HG03196 (cell line): ENCODE measurements at regions not wholly inside any gene's neighbourhood (a gene's known extent, or its start where the extent isn't known, plus 50 kb on each side); places are given as distances from the start of the nearest gene placed in this dataset.
"Not testable (repeated sequence)": the region's sequence is repeated elsewhere in the genome, so short reads cannot be mapped to it uniquely, and the experiment has no call there.

ENCODE experiments used
- ATAC-seq: cut with Tn5 transposase; IDR thresholded peaks from one replicate; pipeline ENCODE4 v1.9.1; 2021; ENCODE audit not compliant: unreplicated experiment

GRCh38 chr2:82226441-82226840 lies 1921.9 kb upstream of the LRRTM1 start:
- no peak for ATAC-seq

- ATAC-seq = no peak
Measured at GRCh38 chr2:82224301-82224940, 1919.9 kb upstream of the LRRTM1 start.

DNA sequence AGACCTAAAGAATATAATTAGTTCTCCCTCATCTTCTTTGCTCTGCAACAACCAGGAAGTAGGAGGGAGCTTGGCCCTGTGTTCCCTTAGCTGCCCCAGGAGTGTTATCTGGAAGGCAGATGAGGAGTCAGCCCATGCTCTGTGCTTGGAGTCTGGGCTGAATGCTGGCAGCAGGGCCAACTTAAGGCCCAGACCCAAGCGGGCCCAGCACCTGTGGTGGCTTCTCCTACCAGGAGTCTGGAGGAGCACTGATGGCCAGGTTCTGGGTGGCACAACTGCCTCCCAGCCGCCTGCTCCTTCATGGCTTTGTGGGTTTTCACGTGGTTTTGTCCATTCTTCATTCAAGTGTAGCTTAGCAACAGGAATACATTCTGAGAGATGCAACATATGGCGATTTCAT lies 1910.7 kb upstream of the LRRTM1 start:
- no peak for ATAC-seq

- no peak for ATAC-seq
Measured at GRCh38 chr2:82199493-82199852, 1894.9 kb upstream of the LRRTM1 start.

DNA sequence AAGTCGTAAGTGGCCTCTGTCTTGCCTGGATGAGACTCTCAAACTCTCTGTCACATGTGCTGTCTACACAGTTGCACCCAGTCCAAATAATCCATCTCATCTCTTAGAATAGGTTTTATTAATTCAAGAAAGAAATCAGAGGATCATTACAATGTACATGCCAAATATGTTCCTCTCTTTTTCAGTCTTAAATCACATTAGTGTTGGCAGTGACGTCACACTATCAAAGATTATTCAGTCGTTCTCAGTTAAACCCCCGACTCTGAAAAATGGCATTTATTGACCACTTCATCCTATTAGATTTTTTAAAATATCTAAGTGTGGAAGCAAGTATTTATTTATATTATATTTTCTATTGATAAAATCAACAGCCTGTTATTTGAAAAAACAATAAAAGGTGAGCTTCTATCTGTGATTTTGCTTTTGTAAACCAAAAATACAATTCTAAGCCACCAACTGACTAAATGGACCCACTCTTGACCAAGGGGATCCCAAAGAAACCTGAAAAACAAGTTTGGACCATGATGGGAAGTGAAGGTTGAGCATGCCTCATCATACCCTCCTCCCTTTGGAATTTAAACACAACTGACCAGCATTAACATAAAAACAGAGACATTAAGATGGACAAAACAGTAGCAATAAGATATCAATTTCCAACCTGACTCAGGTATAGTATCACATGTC lies 1894.4 kb upstream of the LRRTM1 start:
- no peak for ATAC-seq

DNA sequence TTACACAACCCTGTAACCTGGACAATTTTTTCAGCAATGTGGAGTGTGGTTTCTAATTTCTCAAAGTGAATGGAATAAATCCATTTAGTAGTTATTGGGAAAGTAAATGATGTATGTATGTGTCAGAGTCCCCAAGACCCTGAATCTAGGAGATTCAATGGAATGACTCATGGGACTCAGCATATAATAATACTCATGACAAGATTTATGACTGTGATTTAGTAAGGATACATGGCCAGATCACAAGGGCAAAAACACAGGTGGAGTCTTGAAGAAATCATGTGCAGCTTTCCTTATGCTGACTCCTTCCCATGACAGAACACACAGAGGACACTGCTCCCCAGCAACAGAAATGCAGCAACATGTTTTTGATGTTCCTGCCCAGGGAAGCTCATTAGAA lies 1877.7 kb upstream of the LRRTM1 start:
- ATAC-seq = no peak

GRCh38 chr2:82175210-82175609 lies 1870.7 kb upstream of the LRRTM1 start:
- not testable (repeated sequence) for ATAC-seq

DNA sequence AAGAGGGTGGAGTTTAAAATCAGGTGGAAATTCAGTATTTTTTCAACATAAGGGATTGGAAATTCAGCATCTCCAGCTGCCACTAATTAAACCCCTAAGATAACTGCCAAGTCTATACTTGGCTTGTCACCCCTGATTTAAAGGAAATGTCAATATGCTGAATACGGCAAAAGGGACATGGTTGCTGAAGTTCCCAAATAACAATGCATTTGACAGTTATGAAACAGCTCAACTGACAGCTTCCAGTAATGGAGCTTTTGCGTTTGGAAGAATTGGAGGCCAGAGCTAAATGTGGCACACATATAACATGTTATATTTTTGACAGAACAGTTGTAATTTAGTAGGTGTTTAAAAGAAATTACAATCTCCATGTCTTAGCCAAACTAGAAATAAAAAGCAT lies 1867.9 kb upstream of the LRRTM1 start:
- no peak for ATAC-seq

- no peak for ATAC-seq
Measured at GRCh38 chr2:82169379-82169778, 1864.8 kb upstream of the LRRTM1 start.

DNA sequence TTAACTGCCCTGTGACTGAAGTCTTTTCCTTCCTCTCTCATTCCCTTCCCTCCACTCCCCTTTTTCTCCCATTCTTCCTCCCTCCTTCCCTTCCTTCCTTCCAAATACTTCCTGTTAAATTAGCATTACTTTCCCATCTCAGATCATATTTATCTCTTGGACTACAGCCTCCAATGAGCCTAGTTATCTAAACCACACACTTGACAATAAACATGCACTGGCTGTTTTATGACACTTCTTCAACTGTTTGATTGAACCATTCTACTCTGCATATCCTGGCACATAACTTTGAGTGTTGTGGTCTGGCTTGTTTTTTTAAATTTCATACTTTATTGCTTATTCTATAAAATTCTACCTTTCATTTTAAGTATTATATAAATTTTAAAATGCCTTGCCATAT lies 1860.8 kb upstream of the LRRTM1 start:
- no peak for ATAC-seq

DNA sequence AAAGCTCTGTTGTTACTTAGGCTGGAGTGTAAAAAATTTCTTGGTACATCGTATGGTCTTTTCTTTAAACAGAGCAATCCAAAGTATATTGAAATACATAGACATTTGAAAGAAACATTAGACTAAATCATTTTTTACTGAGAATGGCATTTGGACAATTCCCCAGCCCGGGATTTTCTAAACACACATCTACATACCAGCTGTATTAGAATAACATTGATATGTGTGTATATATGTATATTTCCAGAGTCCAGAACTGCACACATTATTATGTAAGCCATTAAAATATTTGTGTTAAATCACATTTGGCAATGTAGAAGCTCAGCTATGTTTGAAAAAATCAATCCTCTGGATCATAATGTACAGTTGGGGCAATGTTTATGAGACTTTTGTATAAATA lies 1853.6 kb upstream of the LRRTM1 start:
- ATAC-seq = no peak

GRCh38 chr2:82155469-82155868 lies 1850.9 kb upstream of the LRRTM1 start:
- no peak for ATAC-seq

- no peak for ATAC-seq
Measured at GRCh38 chr2:82143343-82143742, 1838.8 kb upstream of the LRRTM1 start.

DNA sequence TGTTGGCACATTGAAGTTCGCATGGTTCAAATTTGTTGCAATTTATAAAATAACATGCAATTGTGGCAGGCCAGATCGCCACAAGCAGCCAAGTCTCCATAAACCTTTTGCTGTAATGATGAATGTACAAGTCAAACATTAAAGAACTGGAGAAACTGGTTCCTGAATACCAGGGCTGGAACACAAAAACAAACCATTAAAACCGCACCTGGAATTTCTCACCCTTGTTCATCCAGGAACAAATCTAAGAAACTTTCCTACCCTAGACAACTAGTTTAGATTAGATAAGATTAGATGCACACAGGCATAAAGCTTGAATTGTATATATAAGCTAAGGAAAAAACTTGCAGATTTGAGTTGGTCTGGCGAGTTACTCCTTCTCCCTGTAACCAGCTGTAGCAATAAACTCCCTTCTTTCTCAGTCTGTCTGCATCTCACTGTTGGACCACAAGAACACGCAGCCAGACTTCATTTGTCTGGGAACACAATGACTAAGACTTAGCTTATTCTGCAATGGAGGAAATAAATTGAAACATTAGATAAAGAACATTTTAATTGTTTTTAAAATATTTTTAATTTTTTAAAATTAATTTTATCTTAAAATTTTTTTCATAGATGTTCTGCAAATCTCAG lies 1835.5 kb upstream of the LRRTM1 start:
- no peak for ATAC-seq

- ATAC-seq = no peak
Measured at GRCh38 chr2:82137441-82137840, 1832.9 kb upstream of the LRRTM1 start.

GRCh38 chr2:82128051-82128450 lies 1823.5 kb upstream of the LRRTM1 start:
- no peak for ATAC-seq

- ATAC-seq = no peak
Measured at GRCh38 chr2:82124629-82125028, 1820.1 kb upstream of the LRRTM1 start.

DNA sequence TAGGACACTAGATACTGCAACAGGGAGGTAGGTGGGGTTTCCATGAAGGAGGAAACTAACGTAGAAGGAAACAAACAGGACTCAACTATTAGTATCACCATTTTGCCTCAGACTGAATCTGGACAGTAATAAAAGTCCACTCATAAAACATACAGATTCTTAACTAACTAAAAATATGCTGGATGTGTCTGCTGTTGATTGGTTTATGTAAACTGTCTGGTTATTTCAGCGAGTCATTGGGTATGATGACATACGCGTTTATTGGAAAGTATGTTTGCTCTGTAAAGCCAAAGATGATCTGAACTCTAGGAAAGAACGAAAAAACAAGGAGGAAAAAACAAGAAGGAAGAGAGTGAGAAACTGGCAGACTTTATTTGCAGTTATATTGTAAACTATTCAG lies 1816.1 kb upstream of the LRRTM1 start:
- ATAC-seq = no peak

DNA sequence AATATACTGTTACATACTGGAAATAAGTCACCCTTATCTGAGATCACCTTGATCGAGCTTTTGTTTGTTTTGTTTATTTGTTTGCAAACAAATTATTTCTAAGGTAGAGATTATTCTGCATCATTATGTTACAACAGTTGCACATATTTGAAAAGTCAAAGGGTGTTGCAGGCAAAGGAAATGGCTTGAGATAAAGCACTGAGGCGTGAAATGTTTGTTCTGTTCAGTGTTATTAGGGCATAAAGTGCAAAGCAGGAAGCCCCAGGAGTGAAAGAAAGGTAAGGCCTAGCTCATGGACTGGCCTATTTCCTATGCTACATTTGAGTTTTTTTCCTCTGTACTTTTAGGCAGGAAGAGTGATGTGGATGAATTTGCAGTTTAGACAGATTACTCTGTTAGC lies 1815.6 kb upstream of the LRRTM1 start:
- ATAC-seq = no peak

DNA sequence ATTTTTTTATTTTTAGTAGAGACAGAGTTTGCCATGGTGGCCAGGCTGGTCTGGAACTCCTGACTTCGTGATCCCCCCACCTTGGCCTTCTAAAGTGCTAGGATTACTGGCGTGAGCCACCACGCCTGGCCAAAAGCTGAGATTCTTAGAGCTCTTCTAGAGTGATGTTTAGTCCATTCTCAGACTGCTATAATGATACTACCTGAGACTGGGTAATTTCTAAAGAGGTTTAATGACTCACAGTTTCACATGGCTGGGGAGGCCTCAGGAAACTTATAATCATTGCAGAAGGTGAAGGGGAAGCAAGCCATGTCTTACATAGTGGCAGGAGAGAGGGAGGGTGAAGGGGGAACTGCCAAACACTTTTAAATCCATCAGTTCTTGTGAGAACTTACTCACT lies 1804.9 kb upstream of the LRRTM1 start:
- no peak for ATAC-seq

GRCh38 chr2:82098617-82099016 lies 1794.1 kb upstream of the LRRTM1 start:
- no peak for ATAC-seq

DNA sequence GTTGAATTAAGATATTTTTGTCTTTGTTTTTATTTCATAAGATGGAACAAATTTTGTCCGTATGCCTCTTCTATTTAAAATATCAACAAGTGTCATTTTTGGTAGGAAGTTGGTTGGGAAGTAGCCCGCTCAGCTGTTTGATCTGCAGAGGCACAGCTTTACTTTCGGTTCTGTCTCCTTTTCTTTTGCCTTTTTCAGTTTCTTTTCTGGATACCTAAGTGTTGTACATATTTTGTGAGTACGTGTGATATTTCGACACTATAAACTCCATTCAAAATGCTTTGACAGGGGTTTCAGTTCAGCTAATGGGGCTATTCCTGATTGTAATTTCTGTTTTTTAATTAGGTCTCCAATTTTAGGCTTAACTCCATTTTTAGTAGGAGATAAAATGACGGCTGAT lies 1785.0 kb upstream of the LRRTM1 start:
- no peak for ATAC-seq
